Body of pancreas (tissue), 4 donors: ENCODE measurements at regions not wholly inside any gene's neighbourhood (a gene's known extent, or its start where the extent isn't known, plus 50 kb on each side); places are given as distances from the start of the nearest gene placed in this dataset.

Experiments used
- POLR2A ChIP-seq, 3 donors: fragments of 450-650 bp; IDR thresholded peaks; one replicate each; pipeline ENCODE4 v1.6.1; 2016; ENCODE audit warnings: antibody characterized with exemption in 3 of 3, mild to moderate bottlenecking in 2 of 3
- TF ChIP-seq, protein P1 (sequence below), 7 experiments: fragments of 450-650 bp in 4 of 7; fragments of 200-600 bp in 3 of 7; sonication (generic) in 3 of 7; IDR thresholded peaks; one replicate each; pipeline ENCODE4 v1.5.1; 2016 to 2019; ENCODE audit warnings: antibody characterized with exemption in 7 of 7

DNA sequence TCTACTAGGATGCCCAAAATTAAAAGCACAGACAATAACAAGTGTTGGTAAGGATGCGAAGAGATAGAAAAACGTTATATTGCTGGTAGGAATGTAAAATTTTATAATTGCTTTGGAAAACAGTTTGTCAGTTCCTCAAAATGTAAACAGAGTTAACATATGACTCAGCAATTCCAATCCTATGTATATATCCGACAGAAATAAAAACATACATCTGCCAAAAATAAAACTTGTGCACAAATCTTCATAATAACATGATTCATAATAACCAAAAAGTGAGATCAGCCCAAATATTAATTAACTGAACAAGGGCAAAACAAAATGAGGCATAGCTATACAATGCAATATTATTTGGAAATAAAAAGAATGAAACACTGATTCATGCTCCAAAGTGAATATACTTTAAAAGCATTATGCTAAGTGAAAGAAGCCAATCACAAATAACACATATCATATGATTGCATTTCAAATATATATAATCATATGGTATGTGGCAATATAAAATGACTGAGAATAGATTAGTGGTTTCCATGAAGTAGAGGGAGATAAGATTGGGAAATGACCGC is 609.3 kb downstream of the IGSF11 start:
- TF ChIP-seq POLR2A (IDR thresholded peaks at IDR 0.05) = no peak
- TF ChIP-seq, protein P1, sequence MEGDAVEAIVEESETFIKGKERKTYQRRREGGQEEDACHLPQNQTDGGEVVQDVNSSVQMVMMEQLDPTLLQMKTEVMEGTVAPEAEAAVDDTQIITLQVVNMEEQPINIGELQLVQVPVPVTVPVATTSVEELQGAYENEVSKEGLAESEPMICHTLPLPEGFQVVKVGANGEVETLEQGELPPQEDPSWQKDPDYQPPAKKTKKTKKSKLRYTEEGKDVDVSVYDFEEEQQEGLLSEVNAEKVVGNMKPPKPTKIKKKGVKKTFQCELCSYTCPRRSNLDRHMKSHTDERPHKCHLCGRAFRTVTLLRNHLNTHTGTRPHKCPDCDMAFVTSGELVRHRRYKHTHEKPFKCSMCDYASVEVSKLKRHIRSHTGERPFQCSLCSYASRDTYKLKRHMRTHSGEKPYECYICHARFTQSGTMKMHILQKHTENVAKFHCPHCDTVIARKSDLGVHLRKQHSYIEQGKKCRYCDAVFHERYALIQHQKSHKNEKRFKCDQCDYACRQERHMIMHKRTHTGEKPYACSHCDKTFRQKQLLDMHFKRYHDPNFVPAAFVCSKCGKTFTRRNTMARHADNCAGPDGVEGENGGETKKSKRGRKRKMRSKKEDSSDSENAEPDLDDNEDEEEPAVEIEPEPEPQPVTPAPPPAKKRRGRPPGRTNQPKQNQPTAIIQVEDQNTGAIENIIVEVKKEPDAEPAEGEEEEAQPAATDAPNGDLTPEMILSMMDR (IDR thresholded peaks at IDR 0.05) = no peak
